ENCODE measurements at regions not wholly inside any gene's neighbourhood (a gene's known extent, or its start where the extent isn't known, plus 50 kb on each side); places are given as distances from the start of the nearest gene placed in this dataset.

DNA sequence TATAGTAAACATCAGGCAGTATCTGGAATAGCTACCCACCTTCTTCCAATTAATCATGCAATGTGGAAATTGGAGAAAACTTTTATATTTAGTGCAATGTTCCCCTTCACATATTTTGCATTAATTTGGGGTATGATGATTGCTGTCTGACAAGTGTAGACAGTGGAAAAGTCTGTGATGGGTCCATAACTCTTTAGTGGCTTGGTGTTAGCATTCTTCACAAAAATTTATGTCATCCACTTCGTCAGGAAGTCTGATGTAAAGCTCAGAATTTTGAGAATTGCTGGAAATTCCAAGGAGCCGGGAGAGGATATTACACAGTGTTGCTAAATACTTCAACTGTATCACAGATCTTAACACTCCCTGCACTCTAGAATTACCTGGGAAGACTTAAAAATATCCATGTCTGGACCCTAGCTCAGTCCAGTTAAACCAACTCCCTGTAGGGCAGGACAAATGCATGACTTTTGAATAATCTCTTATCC is 549.7 kb upstream of the PLXNA2 start:
- Histone ChIP-seq H2BK120ac (ENCODE audit: low read depth, low read length) (no peak overlapping the region), H4K8ac (ENCODE audit: low read depth, low read length) (no peak overlapping the region), H3K9ac (ENCODE audit: low read length) (no peak overlapping the region), H4K5ac (ENCODE audit: low read length) (no peak overlapping the region), H3K79me2 (ENCODE audit: control insufficient read depth, insufficient read depth, low read length) (no peaks in the 10 kb centered on the region), H3K36me3 (ENCODE audit: control insufficient read depth, insufficient read depth, low read length) (no peaks in the 10 kb centered on the region), H3K4ac (ENCODE audit: low read depth, low read length) (no peak overlapping the region), H3K27ac (ENCODE audit: low read depth, low read length) (no peak overlapping the region), H3K18ac (ENCODE audit: low read length) (no peak overlapping the region), H3K4me2 (ENCODE audit: low read length) (no peak overlapping the region), H2BK15ac (replicated peaks; ENCODE audit: low read depth) (no peak overlapping the region), H3K27me3 (ENCODE audit: insufficient read depth, low read length, poor library complexity) (no peaks in the 10 kb centered on the region), H3K4me1 (ENCODE audit: control insufficient read depth, low read depth, low read length) (no peaks in the 10 kb centered on the region), H3K23ac (ENCODE audit: low read length) (no peak overlapping the region), H2BK5ac (ENCODE audit: low read length) (no peak overlapping the region), H3K4me3 (ENCODE audit: low read length) (no peak overlapping the region), H3K79me1 (ENCODE audit: low read length) (no peaks in the 10 kb centered on the region), H3K56ac (ENCODE audit: low read length) (no peak overlapping the region), H2AK5ac (ENCODE audit: low read length) (no peak overlapping the region)
- no CpG with 5 or more reads among the region's 2 CpGs for WGBS (ENCODE audit: extremely low coverage, insufficient coverage, low lambda C conversion rate)
- no peak for DNase-seq

DNA sequence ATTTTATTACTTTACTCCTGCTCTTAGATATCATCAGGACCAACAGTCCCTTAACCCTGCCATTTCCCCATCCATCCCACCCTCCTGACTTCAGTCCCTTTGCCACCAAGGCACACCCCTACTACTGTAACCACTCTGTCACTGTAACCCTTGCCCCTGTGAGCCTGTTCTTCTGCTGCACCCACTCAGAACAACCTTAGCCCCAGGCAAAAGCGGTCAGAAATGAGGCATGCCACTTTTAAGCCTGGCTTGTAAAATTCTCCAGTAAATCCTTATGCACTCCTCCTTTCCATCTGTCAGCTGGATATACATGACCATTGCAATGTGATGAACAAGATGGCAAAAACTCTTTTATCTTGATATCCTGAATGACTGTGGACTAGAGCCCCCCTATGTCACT is 555.0 kb upstream of the PLXNA2 start:
- H4K8ac ChIP-seq (ENCODE audit: low read depth, low read length), result no peak overlapping the region
- no peaks in the 10 kb centered on the region for H3K79me1 ChIP-seq (ENCODE audit: low read length)
- H3K79me2 ChIP-seq (ENCODE audit: control insufficient read depth, insufficient read depth, low read length), result no peaks in the 10 kb centered on the region
- H3K36me3 ChIP-seq (ENCODE audit: control insufficient read depth, insufficient read depth, low read length), result no peaks in the 10 kb centered on the region
- H3K23ac ChIP-seq (ENCODE audit: low read length), result no peak overlapping the region
- H3K4me2 ChIP-seq (ENCODE audit: low read length), result no peak overlapping the region
- no peak overlapping the region for H2BK5ac ChIP-seq (ENCODE audit: low read length)
- H2BK15ac ChIP-seq (replicated peaks; ENCODE audit: low read depth), result no peak overlapping the region
- H3K4me1 ChIP-seq (ENCODE audit: control insufficient read depth, low read depth, low read length), result no peaks in the 10 kb centered on the region
- no peak overlapping the region for H4K5ac ChIP-seq (ENCODE audit: low read length)
- no peak overlapping the region for H3K18ac ChIP-seq (ENCODE audit: low read length)
- no peak overlapping the region for H3K9ac ChIP-seq (ENCODE audit: low read length)
- no CpG with 5 or more reads among the region's 1 CpG for WGBS (ENCODE audit: extremely low coverage, insufficient coverage, low lambda C conversion rate)
- H3K4me3 ChIP-seq (ENCODE audit: low read length), result no peak overlapping the region
- no peak overlapping the region for H3K27ac ChIP-seq (ENCODE audit: low read depth, low read length)
- no peak overlapping the region for H2AK5ac ChIP-seq (ENCODE audit: low read length)
- no peak for DNase-seq
- no peak overlapping the region for H3K56ac ChIP-seq (ENCODE audit: low read length)
- H2BK120ac ChIP-seq (ENCODE audit: low read depth, low read length), result no peak overlapping the region
- no peaks in the 10 kb centered on the region for H3K27me3 ChIP-seq (ENCODE audit: insufficient read depth, low read length, poor library complexity)
- no peak overlapping the region for H3K4ac ChIP-seq (ENCODE audit: low read depth, low read length)

DNA sequence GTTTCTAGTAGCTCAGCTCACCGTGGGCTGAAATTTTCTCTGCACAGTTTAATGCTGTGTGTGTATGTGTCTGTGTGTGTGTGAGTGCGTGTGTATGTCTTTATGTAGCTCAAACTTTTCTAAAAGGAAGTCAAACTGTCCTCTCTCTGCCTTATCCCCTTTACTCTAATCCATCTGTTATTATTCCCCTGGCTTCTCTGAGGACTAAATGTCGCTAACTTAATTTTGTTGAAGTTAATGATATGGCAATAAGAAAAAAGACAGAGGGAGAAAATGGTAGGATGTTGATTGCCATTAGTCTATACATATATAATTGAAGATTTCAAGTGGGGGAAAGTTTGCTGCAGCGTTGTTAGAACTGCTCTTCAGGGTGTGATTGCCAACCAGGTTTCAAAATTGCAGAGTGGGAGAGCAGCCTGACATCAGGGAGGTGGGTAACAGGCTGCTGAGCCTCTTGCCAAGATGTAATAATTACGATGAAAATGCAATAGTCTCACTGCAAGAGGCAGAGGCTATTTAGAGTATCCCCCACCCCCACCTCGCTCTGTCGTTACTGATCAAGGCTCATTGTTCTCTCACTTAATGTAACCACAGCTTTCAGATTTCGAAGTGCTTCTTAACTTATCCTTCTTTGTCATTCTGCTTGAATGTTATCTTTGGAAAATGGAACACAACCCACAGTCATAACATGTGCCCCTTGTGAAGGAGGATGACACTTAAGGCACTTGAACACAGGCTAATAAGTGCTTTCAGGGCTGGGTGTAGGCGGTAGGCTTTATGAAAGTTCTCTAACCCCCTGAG is 559.0 kb upstream of the PLXNA2 start:
- Histone ChIP-seq H4K8ac (ENCODE audit: low read depth, low read length) (no peak overlapping the region), H3K36me3 (ENCODE audit: control insufficient read depth, insufficient read depth, low read length) (no peaks in the 10 kb centered on the region), H3K27ac (ENCODE audit: low read depth, low read length) (no peak overlapping the region), H3K4me2 (ENCODE audit: low read length) (no peak overlapping the region), H3K4me3 (ENCODE audit: low read length) (no peak overlapping the region), H2AK5ac (ENCODE audit: low read length) (no peak overlapping the region), H3K79me2 (ENCODE audit: control insufficient read depth, insufficient read depth, low read length) (no peaks in the 10 kb centered on the region), H3K23ac (ENCODE audit: low read length) (no peak overlapping the region), H2BK120ac (ENCODE audit: low read depth, low read length) (no peak overlapping the region), H4K5ac (ENCODE audit: low read length) (no peak overlapping the region), H3K27me3 (ENCODE audit: insufficient read depth, low read length, poor library complexity) (no peaks in the 10 kb centered on the region), H3K4me1 (ENCODE audit: control insufficient read depth, low read depth, low read length) (no peaks in the 10 kb centered on the region), H3K4ac (ENCODE audit: low read depth, low read length) (no peak overlapping the region), H3K56ac (ENCODE audit: low read length) (no peak overlapping the region), H2BK15ac (replicated peaks; ENCODE audit: low read depth) (no peak overlapping the region), H3K18ac (ENCODE audit: low read length) (no peak overlapping the region), H2BK5ac (ENCODE audit: low read length) (no peak overlapping the region), H3K79me1 (ENCODE audit: low read length) (no peaks in the 10 kb centered on the region), H3K9ac (ENCODE audit: low read length) (no peak overlapping the region)
- no peak for DNase-seq
- no CpG with 5 or more reads among the region's 9 CpGs for WGBS (ENCODE audit: extremely low coverage, insufficient coverage, low lambda C conversion rate)

DNA sequence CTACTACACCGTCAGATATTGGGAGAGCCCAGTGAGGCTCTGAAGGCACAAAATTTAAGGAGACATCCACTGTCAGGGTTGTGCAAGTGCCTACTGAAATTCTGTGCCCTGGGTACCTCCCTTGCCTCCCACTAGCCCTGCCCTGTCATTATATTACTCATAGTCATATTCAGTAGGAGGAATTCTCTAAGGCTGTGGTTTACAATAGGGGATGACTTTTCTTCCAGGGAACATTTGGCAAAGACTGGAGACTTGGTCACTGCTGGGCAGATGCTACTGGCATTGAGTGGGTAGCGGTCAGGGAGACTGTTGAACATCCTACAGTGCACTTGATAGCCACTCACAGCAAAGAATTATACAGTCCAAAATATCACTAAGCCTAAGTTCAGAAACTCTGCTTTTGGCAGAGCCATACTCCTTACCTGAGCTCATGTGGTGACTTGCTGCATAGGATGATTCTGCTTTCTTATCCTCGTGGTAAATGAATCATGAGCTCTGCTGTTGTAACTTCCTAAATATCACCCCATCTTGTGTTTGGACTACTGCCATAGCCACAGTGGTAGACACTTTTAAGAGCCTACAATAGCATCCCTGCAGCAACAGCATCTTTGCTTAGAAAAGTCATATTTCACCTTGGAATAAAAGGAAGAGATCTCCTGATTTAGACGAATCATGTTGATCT is 563.4 kb upstream of the PLXNA2 start:
- Histone ChIP-seq H3K79me1 (ENCODE audit: low read length) (no peaks in the 10 kb centered on the region), H3K23ac (ENCODE audit: low read length) (no peak overlapping the region), H3K4me1 (ENCODE audit: control insufficient read depth, low read depth, low read length) (no peaks in the 10 kb centered on the region), H3K9ac (ENCODE audit: low read length) (no peak overlapping the region), H3K4me2 (ENCODE audit: low read length) (no peak overlapping the region), H4K5ac (ENCODE audit: low read length) (no peak overlapping the region), H3K27ac (ENCODE audit: low read depth, low read length) (no peak overlapping the region), H2BK120ac (ENCODE audit: low read depth, low read length) (no peak overlapping the region), H2BK5ac (ENCODE audit: low read length) (no peak overlapping the region), H2BK15ac (replicated peaks; ENCODE audit: low read depth) (no peak overlapping the region), H4K8ac (ENCODE audit: low read depth, low read length) (no peak overlapping the region), H3K18ac (ENCODE audit: low read length) (no peak overlapping the region), H3K4ac (ENCODE audit: low read depth, low read length) (no peak overlapping the region), H3K36me3 (ENCODE audit: control insufficient read depth, insufficient read depth, low read length) (no peaks in the 10 kb centered on the region), H3K27me3 (ENCODE audit: insufficient read depth, low read length, poor library complexity) (no peaks in the 10 kb centered on the region), H2AK5ac (ENCODE audit: low read length) (no peak overlapping the region), H3K56ac (ENCODE audit: low read length) (no peak overlapping the region), H3K4me3 (ENCODE audit: low read length) (no peak overlapping the region), H3K79me2 (ENCODE audit: control insufficient read depth, insufficient read depth, low read length) (no peaks in the 10 kb centered on the region)
- no peak for DNase-seq
- WGBS (ENCODE audit: extremely low coverage, insufficient coverage, low lambda C conversion rate), result no CpG with 5 or more reads among the region's 4 CpGs

DNA sequence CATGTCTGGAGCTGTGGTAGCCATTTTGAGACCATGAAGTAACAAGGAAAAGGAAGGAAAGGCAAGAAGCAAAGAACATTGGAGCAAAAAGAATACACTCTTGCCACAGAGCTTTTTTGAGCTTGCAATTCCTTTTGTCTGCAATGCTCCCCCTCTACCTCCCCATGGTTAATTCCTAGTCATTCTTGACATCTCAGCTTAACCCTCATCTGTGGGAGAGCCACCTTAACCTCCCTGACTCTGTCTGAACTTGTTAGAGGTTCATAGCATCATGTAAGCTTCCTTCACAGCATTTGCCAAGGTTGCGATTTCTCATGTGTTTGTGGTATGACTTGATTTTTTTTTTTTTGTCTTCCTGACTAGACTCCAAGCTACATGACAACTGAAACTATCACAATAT is 564.1 kb upstream of the PLXNA2 start:
- no peaks in the 10 kb centered on the region for H3K4me1 ChIP-seq (ENCODE audit: control insufficient read depth, low read depth, low read length)
- no peak overlapping the region for H3K56ac ChIP-seq (ENCODE audit: low read length)
- H2BK15ac ChIP-seq (replicated peaks; ENCODE audit: low read depth), result no peak overlapping the region
- no peaks in the 10 kb centered on the region for H3K27me3 ChIP-seq (ENCODE audit: insufficient read depth, low read length, poor library complexity)
- H3K23ac ChIP-seq (ENCODE audit: low read length), result no peak overlapping the region
- H3K4ac ChIP-seq (ENCODE audit: low read depth, low read length), result no peak overlapping the region
- H2BK5ac ChIP-seq (ENCODE audit: low read length), result no peak overlapping the region
- no peak overlapping the region for H3K4me2 ChIP-seq (ENCODE audit: low read length)
- H3K36me3 ChIP-seq (ENCODE audit: control insufficient read depth, insufficient read depth, low read length), result no peaks in the 10 kb centered on the region
- H3K18ac ChIP-seq (ENCODE audit: low read length), result no peak overlapping the region
- H3K9ac ChIP-seq (ENCODE audit: low read length), result no peak overlapping the region
- no peak overlapping the region for H2AK5ac ChIP-seq (ENCODE audit: low read length)
- WGBS (ENCODE audit: extremely low coverage, insufficient coverage, low lambda C conversion rate), result no CpG with 5 or more reads among the region's 1 CpG
- no peaks in the 10 kb centered on the region for H3K79me2 ChIP-seq (ENCODE audit: control insufficient read depth, insufficient read depth, low read length)
- no peaks in the 10 kb centered on the region for H3K79me1 ChIP-seq (ENCODE audit: low read length)
- H4K5ac ChIP-seq (ENCODE audit: low read length), result no peak overlapping the region
- DNase-seq, result no peak
- H3K27ac ChIP-seq (ENCODE audit: low read depth, low read length), result no peak overlapping the region
- no peak overlapping the region for H2BK120ac ChIP-seq (ENCODE audit: low read depth, low read length)
- no peak overlapping the region for H3K4me3 ChIP-seq (ENCODE audit: low read length)
- H4K8ac ChIP-seq (ENCODE audit: low read depth, low read length), result no peak overlapping the region
